Activated CD8-positive, alpha-beta T cell treated with anti-CD3 and anti-CD28 coated beads, Interleukin-2, amount 10 ng/mL, durations not matched to agents 7 days and 5 days (primary cell): ENCODE measurements at regions not wholly inside any gene's neighbourhood (a gene's known extent, or its start where the extent isn't known, plus 50 kb on each side); places are given as distances from the start of the nearest gene placed in this dataset.

Source experiments
- ATAC-seq: fragments of 150-1000 bp; cut with Tn5 transposase; one replicate; pipeline ENCODE4 v1.10.0; 2021; ENCODE audit warnings: moderate library complexity
- CTCF ChIA-PET: fragments of 350-600 bp; sonication (Branson Sonifier 250); formaldehyde crosslinking; loops from one replicate; lab custom pipeline; 2021; ENCODE audit warnings: antibody characterized with exemption; lab: Charles Lee
- POLR2A ChIA-PET: fragments of 350-600 bp; sonication (Branson Sonifier 250); formaldehyde crosslinking; loops from one replicate; lab custom pipeline; 2021; ENCODE audit warnings: antibody characterized with exemption; lab: Charles Lee
- DNase-seq: peaks from one replicate; pipeline ENCODE4 v3.0.0-alpha.2; 2020
- H3K27ac Mint-ChIP-seq: one replicate; pipeline ENCODE4 v1.8.0; 2021; ENCODE audit warnings: mild to moderate bottlenecking, mixed read lengths
- H3K27me3 Mint-ChIP-seq: one replicate; pipeline ENCODE4 v1.8.0; 2021; ENCODE audit warnings: low read depth, mixed read lengths
- H3K36me3 Mint-ChIP-seq: one replicate; pipeline ENCODE4 v1.8.0; 2021; ENCODE audit warnings: low read depth, mixed read lengths
- H3K4me1 Mint-ChIP-seq: one replicate; pipeline ENCODE4 v1.8.0; 2021; ENCODE audit warnings: low read depth, mixed read lengths
- H3K4me3 Mint-ChIP-seq: one replicate; pipeline ENCODE4 v1.8.0; 2021; ENCODE audit warnings: mild to moderate bottlenecking, mixed read lengths
- H3K9me3 Mint-ChIP-seq: one replicate; pipeline ENCODE4 v1.8.0; 2022; ENCODE audit warnings: mixed read lengths; ENCODE audit not compliant: insufficient read depth

DNA sequence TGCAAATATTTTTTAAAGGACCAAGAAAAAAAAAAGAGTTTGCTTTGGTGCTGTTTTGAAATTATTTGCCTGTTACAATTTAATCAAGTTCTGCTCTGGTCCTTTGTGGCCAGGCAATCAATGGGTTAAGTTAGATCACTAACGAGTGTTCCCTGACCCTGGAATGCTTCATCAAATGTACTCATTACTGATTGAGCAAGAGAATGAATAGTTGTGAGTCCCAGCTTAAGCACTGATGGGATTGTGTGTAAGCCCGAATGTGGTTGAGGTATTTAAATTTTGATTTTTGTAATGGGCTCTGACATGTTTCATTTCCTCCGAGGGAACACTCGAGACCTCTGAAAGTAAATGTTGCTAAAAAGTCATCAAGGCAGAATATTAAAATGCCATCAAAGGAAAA, 699.1 kb downstream of the MCTP2 start:
- Mint-ChIP-seq H3K36me3 (no peaks in the 10 kb centered on the region), H3K4me1 (no peaks in the 10 kb centered on the region), H3K9me3 (no peaks in the 10 kb centered on the region), H3K27me3 (no peaks in the 10 kb centered on the region), H3K4me3 (no peak overlapping the region), H3K27ac (no peak overlapping the region)
- ATAC-seq (no peak), DNase-seq (no peak)
- POLR2A ChIA-PET: no interaction called here
- CTCF ChIA-PET: no interaction called here

DNA sequence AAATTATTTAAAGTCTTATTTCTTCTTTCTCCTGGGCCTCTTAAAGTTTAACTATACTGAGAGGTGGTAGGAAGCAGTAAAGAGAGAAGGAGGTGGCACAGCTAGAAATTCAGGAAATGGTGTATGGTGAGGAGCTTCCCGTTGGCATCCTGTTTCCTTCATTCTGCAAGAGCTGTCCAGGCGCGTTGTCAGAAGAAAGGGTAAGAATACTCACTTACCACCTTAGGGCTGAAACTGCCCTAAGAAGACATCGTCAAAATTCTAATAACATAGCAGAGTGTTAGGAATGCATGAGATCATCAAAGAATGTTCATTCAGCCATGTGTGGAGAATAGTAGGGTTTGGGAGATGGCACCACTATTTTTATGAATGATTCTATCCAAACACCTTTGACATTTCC, 699.6 kb downstream of the MCTP2 start:
- H3K36me3 Mint-ChIP-seq: no peaks in the 10 kb centered on the region
- ChIA-PET POLR2A (no interaction called here), CTCF (no interaction called here)
- no peak overlapping the region for H3K4me3 Mint-ChIP-seq
- ATAC-seq (no peak), DNase-seq (no peak)
- H3K27me3 Mint-ChIP-seq: no peaks in the 10 kb centered on the region
- H3K27ac Mint-ChIP-seq: no peak overlapping the region
- no peaks in the 10 kb centered on the region for H3K9me3 Mint-ChIP-seq
- H3K4me1 Mint-ChIP-seq: no peaks in the 10 kb centered on the region

DNA sequence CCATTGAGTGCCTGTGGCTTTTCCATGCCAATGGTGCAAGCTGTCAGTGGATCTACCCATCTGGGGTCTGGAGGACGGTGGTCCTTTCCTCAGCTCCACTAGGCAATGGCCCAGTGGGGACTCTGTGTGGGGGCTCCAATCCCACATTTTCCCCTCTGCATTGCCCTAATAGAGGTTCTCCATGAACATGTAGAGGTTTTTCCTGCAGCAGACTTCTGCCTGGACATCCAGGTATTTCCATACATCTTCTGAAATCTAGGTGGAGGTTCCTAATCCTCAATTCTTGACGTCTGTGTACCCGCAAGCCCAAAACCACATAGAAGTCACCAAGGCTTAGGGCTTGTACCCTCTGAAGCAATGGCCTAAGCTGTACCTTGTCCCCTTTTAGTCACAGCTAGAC, 703.1 kb downstream of the MCTP2 start:
- no peaks in the 10 kb centered on the region for H3K4me1 Mint-ChIP-seq
- no peak overlapping the region for H3K27ac Mint-ChIP-seq
- ChIA-PET POLR2A (no interaction called here), CTCF (no interaction called here)
- no peak overlapping the region for H3K4me3 Mint-ChIP-seq
- H3K9me3 Mint-ChIP-seq: no peaks in the 10 kb centered on the region
- ATAC-seq: no peak
- DNase-seq: no peak
- H3K36me3 Mint-ChIP-seq: no peaks in the 10 kb centered on the region
- H3K27me3 Mint-ChIP-seq: no peaks in the 10 kb centered on the region

DNA sequence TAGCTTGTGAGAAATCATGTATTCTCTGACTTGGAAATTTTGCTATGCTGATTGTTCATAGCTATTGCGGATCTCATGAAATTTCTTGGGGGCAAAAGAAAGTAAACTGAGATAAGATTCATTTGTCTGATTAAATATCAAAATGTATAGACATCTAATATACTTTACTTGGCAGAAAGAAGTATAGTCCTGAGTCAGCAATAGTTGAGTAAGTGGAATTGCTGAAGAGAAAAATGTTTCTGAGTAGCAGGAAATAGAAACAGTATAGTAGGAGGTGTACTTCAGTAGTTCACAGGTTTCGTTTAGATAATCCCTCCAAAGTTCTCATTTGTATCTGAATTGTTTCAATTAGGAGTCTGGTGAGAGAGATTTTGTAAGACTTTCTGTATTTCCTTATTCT, 705.9 kb downstream of the MCTP2 start:
- Mint-ChIP-seq H3K4me1 (no peaks in the 10 kb centered on the region), H3K27ac (no peak overlapping the region), H3K36me3 (no peaks in the 10 kb centered on the region), H3K27me3 (no peaks in the 10 kb centered on the region), H3K9me3 (no peaks in the 10 kb centered on the region), H3K4me3 (no peak overlapping the region)
- ChIA-PET POLR2A (no interaction called here), CTCF (no interaction called here)
- ATAC-seq (no peak), DNase-seq (no peak)

DNA sequence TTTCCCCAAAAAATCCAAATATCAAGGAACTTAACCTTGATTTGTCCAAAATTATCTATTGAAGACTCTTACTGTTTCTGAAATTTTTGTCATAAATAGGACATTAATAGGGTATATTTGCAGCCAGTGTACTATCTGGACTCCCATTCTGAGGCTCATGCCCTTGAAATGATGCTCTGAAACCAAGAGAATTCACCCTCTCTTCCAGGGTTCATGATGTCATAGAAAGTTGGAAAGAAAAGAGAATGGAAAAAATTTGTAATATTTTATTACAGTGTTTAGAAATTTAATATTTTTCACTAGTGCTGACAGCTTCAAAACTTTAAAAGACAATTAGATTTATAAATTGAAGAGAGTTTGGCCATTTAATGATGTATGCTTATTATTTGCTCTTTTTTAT, 712.5 kb downstream of the MCTP2 start:
- ChIA-PET CTCF (no interaction called here), POLR2A (interaction anchor here (0.7 kb wide), 1 partner anchor 254 kb away, joined by 4 read pairs; no protein-coding TSS in a partner anchor)
- no peak overlapping the region for H3K4me3 Mint-ChIP-seq
- no peaks in the 10 kb centered on the region for H3K4me1 Mint-ChIP-seq
- no peaks in the 10 kb centered on the region for H3K36me3 Mint-ChIP-seq
- H3K9me3 Mint-ChIP-seq: no peaks in the 10 kb centered on the region
- DNase-seq: no peak
- no peaks in the 10 kb centered on the region for H3K27me3 Mint-ChIP-seq
- ATAC-seq: no peak
- no peak overlapping the region for H3K27ac Mint-ChIP-seq

DNA sequence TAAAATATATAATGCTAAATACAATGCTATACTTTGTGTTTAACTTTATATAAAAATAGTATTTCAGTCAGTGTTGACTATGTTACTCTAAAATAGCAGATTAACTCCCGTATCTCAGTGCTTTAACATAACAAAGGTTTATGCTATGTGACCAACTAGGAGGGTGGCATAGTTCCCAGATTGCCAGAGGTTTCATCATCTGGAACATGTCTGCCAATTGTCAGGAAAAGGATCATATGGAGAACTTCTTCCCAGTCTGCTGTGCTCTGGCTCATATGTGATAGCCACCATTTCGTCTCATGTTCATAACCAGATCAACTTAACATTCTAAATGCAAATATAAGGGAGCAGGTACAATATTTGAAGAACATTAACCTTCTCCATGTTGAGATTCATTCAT, 720.2 kb downstream of the MCTP2 start:
- Mint-ChIP-seq H3K4me1 (no peaks in the 10 kb centered on the region), H3K9me3 (peaks cover 3% of the 10 kb centered on the region), H3K27ac (no peak overlapping the region), H3K27me3 (no peaks in the 10 kb centered on the region), H3K4me3 (no peak overlapping the region), H3K36me3 (no peaks in the 10 kb centered on the region)
- ATAC-seq (no peak), DNase-seq (no peak)
- ChIA-PET CTCF (no interaction called here), POLR2A (no interaction called here)

DNA sequence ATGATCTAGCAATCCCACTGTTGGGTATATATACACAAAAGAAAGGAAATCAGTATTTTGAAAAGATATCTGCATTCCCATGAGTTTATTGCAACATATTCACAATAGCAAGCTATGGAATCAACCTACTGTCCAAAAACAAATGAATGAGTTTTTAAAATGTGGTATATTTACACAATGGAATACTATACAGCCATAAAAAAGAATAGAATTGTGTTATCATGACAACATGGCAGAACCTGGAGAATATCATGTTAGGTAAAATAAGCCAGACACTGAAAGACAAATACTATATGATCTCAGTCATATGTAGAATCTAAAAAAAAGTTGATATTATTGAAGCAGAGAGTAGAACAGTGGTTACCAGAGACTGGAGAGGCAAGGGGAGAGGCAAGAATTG, 732.6 kb downstream of the MCTP2 start:
- ATAC-seq (no peak), DNase-seq (no peak)
- peaks cover 19% of the 10 kb centered on the region for H3K9me3 Mint-ChIP-seq
- no peaks in the 10 kb centered on the region for H3K36me3 Mint-ChIP-seq
- H3K27me3 Mint-ChIP-seq: no peaks in the 10 kb centered on the region
- H3K27ac Mint-ChIP-seq: no peak overlapping the region
- H3K4me1 Mint-ChIP-seq: no peaks in the 10 kb centered on the region
- H3K4me3 Mint-ChIP-seq: no peak overlapping the region
- ChIA-PET CTCF (no interaction called here), POLR2A (no interaction called here)

DNA sequence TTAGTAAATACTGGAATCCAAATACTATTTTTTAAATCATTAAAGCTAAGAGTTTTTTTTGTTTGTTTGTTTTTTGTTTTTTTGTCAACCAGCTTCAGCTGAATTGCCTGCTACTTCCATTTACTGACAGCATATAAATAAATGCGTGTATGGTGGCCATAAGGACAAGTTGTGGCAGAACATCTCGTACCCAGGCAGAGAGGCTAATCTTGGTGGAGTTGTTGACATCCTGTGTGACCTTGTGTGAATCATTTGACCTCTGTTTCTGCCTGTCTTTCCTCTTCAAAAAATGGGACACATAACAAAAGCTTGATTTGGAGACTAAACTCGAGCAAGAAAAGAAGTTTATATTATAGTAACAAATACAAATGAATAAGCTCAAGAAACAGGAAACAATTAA, 734.2 kb downstream of the MCTP2 start:
- Mint-ChIP-seq H3K9me3 (peaks cover 14% of the 10 kb centered on the region), H3K4me1 (no peaks in the 10 kb centered on the region), H3K36me3 (no peaks in the 10 kb centered on the region), H3K4me3 (no peak overlapping the region), H3K27ac (no peak overlapping the region), H3K27me3 (no peaks in the 10 kb centered on the region)
- CTCF ChIA-PET: no interaction called here
- ATAC-seq: no peak
- POLR2A ChIA-PET: no interaction called here
- no peak for DNase-seq

DNA sequence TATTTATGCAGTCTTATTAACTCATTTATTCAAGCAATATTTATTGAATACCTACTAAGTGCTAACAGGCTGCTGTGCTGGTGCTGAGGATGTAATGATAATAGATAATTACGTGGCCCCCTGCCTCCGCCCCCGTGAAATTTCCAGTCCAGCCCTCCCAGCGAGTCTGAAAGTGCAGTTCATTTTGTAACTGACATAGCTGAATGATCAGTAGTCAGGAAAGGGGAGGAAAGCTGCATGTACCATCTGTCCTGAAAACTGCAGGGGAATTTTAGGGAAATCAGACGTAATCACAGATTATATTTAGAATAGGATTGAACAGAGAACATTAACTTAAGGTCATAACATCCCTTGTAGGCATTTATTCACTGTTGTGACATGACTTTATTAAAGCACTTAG, 736.8 kb downstream of the MCTP2 start:
- Mint-ChIP-seq H3K27ac (no peak overlapping the region), H3K27me3 (no peaks in the 10 kb centered on the region), H3K4me1 (no peaks in the 10 kb centered on the region), H3K4me3 (no peak overlapping the region), H3K36me3 (no peaks in the 10 kb centered on the region), H3K9me3 (peaks cover 9% of the 10 kb centered on the region)
- DNase-seq: no peak
- POLR2A ChIA-PET: no interaction called here
- ATAC-seq: no peak
- CTCF ChIA-PET: no interaction called here

DNA sequence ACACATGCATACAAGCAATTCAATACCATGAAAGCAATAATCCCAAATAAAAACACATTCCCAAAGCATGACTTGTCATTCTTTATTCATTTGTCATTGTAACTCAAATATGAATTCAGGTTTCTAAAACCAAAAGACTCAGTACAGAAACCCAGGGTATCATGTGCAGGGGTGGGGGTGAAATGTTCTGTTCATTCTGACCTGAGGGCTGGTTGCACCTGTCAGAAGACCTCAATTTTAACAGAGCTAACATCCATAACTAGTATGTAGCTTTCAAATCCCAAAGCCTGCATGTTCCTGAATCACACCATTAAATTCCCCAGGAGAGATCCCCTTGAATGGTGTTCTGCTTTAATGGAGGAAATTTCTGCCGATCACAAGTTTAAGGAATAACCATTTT, 738.7 kb downstream of the MCTP2 start:
- H3K9me3 Mint-ChIP-seq: no peaks in the 10 kb centered on the region
- no peak overlapping the region for H3K4me3 Mint-ChIP-seq
- H3K36me3 Mint-ChIP-seq: no peaks in the 10 kb centered on the region
- H3K27me3 Mint-ChIP-seq: no peaks in the 10 kb centered on the region
- DNase-seq: no peak
- no peak overlapping the region for H3K27ac Mint-ChIP-seq
- POLR2A ChIA-PET: no interaction called here
- no peak for ATAC-seq
- CTCF ChIA-PET: no interaction called here
- H3K4me1 Mint-ChIP-seq: no peaks in the 10 kb centered on the region

DNA sequence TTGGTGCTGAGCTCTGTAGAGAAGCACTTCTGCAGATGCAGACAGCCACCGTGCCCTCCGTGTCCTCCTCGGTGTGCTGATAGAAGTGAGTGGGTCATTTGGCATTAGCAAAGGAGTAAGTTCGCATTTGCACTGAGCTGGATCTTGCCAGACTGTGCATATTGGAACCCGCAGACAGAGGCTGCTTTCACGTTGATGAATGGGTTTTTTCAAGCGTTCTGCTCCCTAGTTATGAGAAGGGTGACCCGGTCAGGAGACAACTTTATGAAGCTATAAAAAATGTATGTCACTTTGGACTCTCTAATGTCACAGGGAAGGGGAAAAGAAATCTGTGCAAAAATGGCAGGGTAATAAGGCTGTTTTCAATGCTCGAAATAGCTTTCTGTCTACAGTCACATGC, 739.4 kb downstream of the MCTP2 start:
- no peak for ATAC-seq
- no peak overlapping the region for H3K27ac Mint-ChIP-seq
- no peaks in the 10 kb centered on the region for H3K9me3 Mint-ChIP-seq
- ChIA-PET CTCF (no interaction called here), POLR2A (no interaction called here)
- no peaks in the 10 kb centered on the region for H3K36me3 Mint-ChIP-seq
- no peak overlapping the region for H3K4me3 Mint-ChIP-seq
- DNase-seq: no peak
- H3K4me1 Mint-ChIP-seq: no peaks in the 10 kb centered on the region
- no peaks in the 10 kb centered on the region for H3K27me3 Mint-ChIP-seq

DNA sequence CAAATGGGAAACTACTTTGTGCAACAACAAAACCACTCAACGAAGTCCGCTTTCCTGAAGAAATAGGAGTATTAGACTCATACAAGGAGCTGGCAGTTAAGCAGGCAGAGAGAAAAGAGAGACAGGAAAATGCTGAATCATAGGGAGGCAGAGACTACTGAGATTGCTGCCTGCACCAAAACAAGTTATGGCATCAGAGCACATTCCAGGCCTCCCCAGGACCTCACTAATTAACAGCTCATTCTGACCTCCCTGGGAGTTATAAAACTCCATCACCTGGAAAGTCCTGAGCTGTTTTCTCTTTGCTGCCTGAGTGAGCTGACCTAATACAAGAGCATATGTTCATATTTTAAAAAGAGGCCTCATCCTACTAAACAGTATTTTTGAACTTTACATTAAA, 741.0 kb downstream of the MCTP2 start:
- ChIA-PET POLR2A (interaction anchor here (0.6 kb wide), 1 partner anchor 57 kb away, joined by 3 read pairs; no protein-coding TSS in a partner anchor), CTCF (no interaction called here)
- Mint-ChIP-seq H3K27me3 (no peaks in the 10 kb centered on the region), H3K9me3 (no peaks in the 10 kb centered on the region), H3K4me3 (no peak overlapping the region), H3K36me3 (no peaks in the 10 kb centered on the region), H3K27ac (no peak overlapping the region), H3K4me1 (no peaks in the 10 kb centered on the region)
- no peak for DNase-seq
- ATAC-seq: no peak

DNA sequence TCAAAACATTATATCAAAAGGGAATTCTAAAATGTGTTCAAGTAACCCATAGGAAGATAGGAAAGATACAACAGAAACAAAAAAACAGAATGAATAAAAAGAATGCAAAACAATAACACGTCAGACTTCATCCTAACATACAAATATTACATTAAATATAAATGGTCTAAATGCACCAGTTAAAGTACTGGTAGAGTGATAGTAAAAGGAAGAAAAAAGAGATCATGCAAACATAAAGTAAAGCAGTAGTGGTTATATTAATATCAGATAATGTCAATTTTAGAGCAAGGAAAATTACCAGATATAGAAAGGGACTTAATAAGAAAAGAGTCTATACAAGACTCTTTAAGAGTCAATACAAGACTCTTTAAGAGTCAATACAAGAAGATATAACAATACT, 755.7 kb downstream of the MCTP2 start:
- Mint-ChIP-seq H3K4me3 (no peak overlapping the region), H3K36me3 (no peaks in the 10 kb centered on the region), H3K27me3 (no peaks in the 10 kb centered on the region), H3K27ac (no peak overlapping the region), H3K4me1 (no peaks in the 10 kb centered on the region), H3K9me3 (peaks cover 14% of the 10 kb centered on the region)
- ATAC-seq (no peak), DNase-seq (no peak)
- POLR2A ChIA-PET: no interaction called here
- CTCF ChIA-PET: no interaction called here
